B cell (primary cell): ENCODE measurements at regions not wholly inside any gene's neighbourhood (a gene's known extent, or its start where the extent isn't known, plus 50 kb on each side); places are given as distances from the start of the nearest gene placed in this dataset.

ENCODE experiments used
- ATAC-seq: fragments of 200-7000 bp; cut with Tn5 transposase; one replicate; pipeline ENCODE4 v1.10.0; 2021; ENCODE audit warnings: low read depth, mild to moderate bottlenecking, moderate number of reproducible peaks, moderate library complexity
- CTCF ChIA-PET: fragments of 350-600 bp; sonication (Branson Sonifier 250); formaldehyde crosslinking; loops from one replicate; lab custom pipeline; 2021; ENCODE audit warnings: antibody characterized with exemption, inconsistent platforms; lab: Charles Lee
- POLR2A ChIA-PET: fragments of 350-600 bp; sonication (Branson Sonifier 250); formaldehyde crosslinking; loops from one replicate; lab custom pipeline; 2021; ENCODE audit warnings: antibody characterized with exemption; lab: Charles Lee
- DNase-seq: peaks from one replicate; pipeline ENCODE4 v3.0.0; 2013
- H2AFZ ChIP-seq: 2 replicates; pipeline ENCODE4 v1.6.1; 2012; ENCODE audit warnings: mild to moderate bottlenecking, low read depth, low read length; ENCODE audit not compliant: insufficient read depth, poor library complexity, severe bottlenecking
- H3K27ac ChIP-seq, 2 donors: 1 replicate in 1 of 2; 2 replicates in 1 of 2; pipeline ENCODE4 v1.5.1; 2012 to 2013; ENCODE audit warnings: low read length in 2 of 2, mild to moderate bottlenecking in 2 of 2, moderate library complexity in 1 of 2
- H3K27me3 ChIP-seq, 4 experiments: fragments of 200-600 bp in 1 of 4; sonication (generic) in 1 of 4; replicated peaks in 1 of 4; 1 replicate in 2 of 4; 2 replicates in 2 of 4; pipeline versions ENCODE4 v1.6.1 to v1.7.0; 2013 to 2016; ENCODE audit warnings: low read length in 3 of 4, mild to moderate bottlenecking in 2 of 4, mixed read lengths in 1 of 4, moderate library complexity in 1 of 4; ENCODE audit not compliant: insufficient read depth in 4 of 4, control insufficient read depth in 3 of 4; ENCODE audit errors: control extremely low read depth in 1 of 4
- H3K36me3 ChIP-seq, 2 experiments: replicated peaks in 1 of 2; 1 replicate in 1 of 2; 2 replicates in 1 of 2; pipeline versions ENCODE4 v1.6.1 to v1.7.1; 2013; ENCODE audit warnings: low read length in 1 of 2; ENCODE audit not compliant: insufficient read depth in 2 of 2, control insufficient read depth in 1 of 2; ENCODE audit errors: control extremely low read depth in 1 of 2, extremely low read depth in 1 of 2
- H3K4me1 ChIP-seq, 2 donors: fragments of 200-600 bp in 1 of 2; sonication (generic) in 1 of 2; 1 replicate in 1 of 2; 2 replicates in 1 of 2; pipeline versions ENCODE4 v1.5.1 to v1.6.1; 2013 to 2017; ENCODE audit warnings: low read length in 2 of 2; ENCODE audit not compliant: control insufficient read depth in 2 of 2, insufficient read depth in 2 of 2
- H3K4me2 ChIP-seq: replicated peaks from 2 replicates; pipeline ENCODE3; 2012; ENCODE audit warnings: mild to moderate bottlenecking, low read depth, low read length; ENCODE audit not compliant: poor library complexity, severe bottlenecking
- H3K4me3 ChIP-seq, 5 experiments: fragments of 200-600 bp in 1 of 5; sonication (generic) in 1 of 5; 1 replicate in 3 of 5; 2 replicates in 2 of 5; pipeline versions ENCODE4 v1.5.1 to v1.7.0; 2011 to 2016; ENCODE audit warnings: low read length in 4 of 5, mild to moderate bottlenecking in 4 of 5, low read depth in 2 of 5, control low read depth in 1 of 5, moderate library complexity in 1 of 5; ENCODE audit not compliant: insufficient read depth in 1 of 5; ENCODE audit errors: control extremely low read depth in 1 of 5, extremely low read depth in 1 of 5
- H3K79me2 ChIP-seq: fragments of 200-600 bp; sonication (generic); one replicate; pipeline ENCODE4 v1.6.0; 2016; ENCODE audit warnings: low read length; ENCODE audit not compliant: control insufficient read depth, insufficient read depth
- H3K9ac ChIP-seq: fragments of 200-600 bp; sonication (generic); 2 replicates; pipeline ENCODE4 v1.6.1; 2017; ENCODE audit warnings: mild to moderate bottlenecking, low read length, moderate library complexity
- H3K9me3 ChIP-seq, 3 donors: one replicate each; pipeline versions ENCODE4 v1.6.1 to v1.7.1; 2013; ENCODE audit warnings: low read length in 2 of 3; ENCODE audit not compliant: control insufficient read depth in 2 of 3, insufficient read depth in 1 of 3; ENCODE audit errors: control extremely low read depth in 1 of 3
- H4K20me1 ChIP-seq: 2 replicates; pipeline ENCODE4 v1.6.0; 2012; ENCODE audit warnings: mild to moderate bottlenecking, low read length; ENCODE audit not compliant: insufficient read depth, control insufficient read depth, poor library complexity, severe bottlenecking
- H3K27ac Mint-ChIP-seq: one replicate; pipeline ENCODE4 v1.8.0; 2021; ENCODE audit warnings: mixed read lengths
- H3K27me3 Mint-ChIP-seq: one replicate; pipeline ENCODE4 v1.8.0; 2021; ENCODE audit warnings: mixed read lengths
- H3K4me1 Mint-ChIP-seq: one replicate; pipeline ENCODE4 v1.8.0; 2021; ENCODE audit warnings: mixed read lengths
- H3K4me3 Mint-ChIP-seq: one replicate; pipeline ENCODE4 v1.8.0; 2021; ENCODE audit warnings: mixed read lengths
- H3K9me3 Mint-ChIP-seq: one replicate; pipeline ENCODE4 v1.8.0; 2022; ENCODE audit warnings: mixed read lengths; ENCODE audit not compliant: insufficient read depth
- CTCF ChIP-seq: fragments of 200-600 bp; IDR thresholded peaks from one replicate; pipeline ENCODE4 v1.8.0; 2022; ENCODE audit warnings: antibody characterized with exemption, mild to moderate bottlenecking
- EZH2 ChIP-seq: IDR thresholded peaks from 2 replicates; pipeline ENCODE4 v1.6.1; 2012; ENCODE audit warnings: borderline replicate concordance, low read depth, mild to moderate bottlenecking, moderate library complexity, low read length; ENCODE audit not compliant: insufficient read depth, poor library complexity, severe bottlenecking
- WGBS: methylation state at CpG from one replicate; pipeline ENCODE4 v1.1.5; 2013; ENCODE audit warnings: missing lambda C conversion rate; ENCODE audit not compliant: insufficient coverage; 5-methylcytosine and 5-hydroxymethylcytosine counted together
- intact Hi-C: fragments of 100-400 bp; cut with micrococcal nuclease; formaldehyde crosslinking; loops from one replicate; pipeline ENCODE4 v1.10.0; 2022

GRCh38 chr19:28913626-28914025, 299.3 kb downstream of the UQCRFS1 start:
- Histone ChIP-seq H3K79me2 (no peaks in the 10 kb centered on the region), H4K20me1 (no peaks in the 10 kb centered on the region), H3K4me3 (no peak overlapping the region), H2AFZ (no peak overlapping the region), H3K36me3 (no peaks in the 10 kb centered on the region), H3K9ac (no peak overlapping the region), H3K4me2 (no peak overlapping the region), H3K9me3 (peaks cover 0 to 53% (median 0%) of the 10 kb centered on the region in 3 donors), H3K27ac (no peak overlapping the region), H3K4me1 (no peaks in the 10 kb centered on the region), H3K27me3 (no peaks in the 10 kb centered on the region)
- no peak for TF ChIP-seq CTCF
- TF ChIP-seq EZH2, result no peak
- DNase-seq (no peak), ATAC-seq (no peak)
- peaks cover 2% of the 10 kb centered on the region for H3K9me3 Mint-ChIP-seq
- H3K4me1 Mint-ChIP-seq, result no peaks in the 10 kb centered on the region
- WGBS, result 85% methylated on average over 5 of the region's 6 CpGs
- no peaks in the 10 kb centered on the region for H3K27me3 Mint-ChIP-seq
- H3K4me3 Mint-ChIP-seq, result no peak overlapping the region
- intact Hi-C loops, result no loop called here
- ChIA-PET CTCF (no interaction called here), POLR2A (no interaction called here)
- H3K27ac Mint-ChIP-seq, result no peak overlapping the region

GRCh38 chr19:28908941-28909340, 304.0 kb downstream of the UQCRFS1 start:
- Histone ChIP-seq H3K9ac (no peak overlapping the region), H4K20me1 (no peaks in the 10 kb centered on the region), H3K4me1 (no peaks in the 10 kb centered on the region), H3K4me3 (no peak overlapping the region), H3K36me3 (no peaks in the 10 kb centered on the region), H3K79me2 (no peaks in the 10 kb centered on the region), H3K9me3 (peaks cover 0 to 31% (median 0%) of the 10 kb centered on the region in 3 donors), H2AFZ (no peak overlapping the region), H3K4me2 (no peak overlapping the region), H3K27ac (no peak overlapping the region), H3K27me3 (no peaks in the 10 kb centered on the region)
- Mint-ChIP-seq H3K27me3 (no peaks in the 10 kb centered on the region), H3K27ac (no peak overlapping the region), H3K9me3 (peaks cover 3% of the 10 kb centered on the region), H3K4me3 (no peak overlapping the region), H3K4me1 (no peaks in the 10 kb centered on the region)
- TF ChIP-seq CTCF, result no peak
- no peak for TF ChIP-seq EZH2
- DNase-seq (no peak), ATAC-seq (no peak)
- 90% methylated on average over 3 of the region's 8 CpGs for WGBS
- intact Hi-C loops, result no loop called here
- POLR2A ChIA-PET, result no interaction called here
- CTCF ChIA-PET, result no interaction called here
